ENCODE measurements at regions not wholly inside any gene's neighbourhood (a gene's known extent, or its start where the extent isn't known, plus 50 kb on each side); places are given as distances from the start of the nearest gene placed in this dataset.

- no TSS peak for BruUV-seq (replicated peaks)
- Histone ChIP-seq H3K36me3 (ENCODE audit: control insufficient read depth in 1 of 2, insufficient read depth in 2 of 2, low read length in 2 of 2) (no peaks in the 10 kb centered on the region), H3K9me3 (ENCODE audit: control insufficient read depth in 1 of 2, insufficient read depth in 1 of 2, low read depth in 1 of 2, low read length in 2 of 2) (no peaks in the 10 kb centered on the region), H3K9me2 (ENCODE audit: insufficient read depth) (no peaks in the 10 kb centered on the region), H4K20me1 (ENCODE audit: insufficient read depth) (no peaks in the 10 kb centered on the region), H3K4me3 (replicated peaks in 1 of 2; ENCODE audit: low read depth in 1 of 2, low read length in 2 of 2) (no peak overlapping the region), H3K27ac (ENCODE audit: low read depth, low read length) (no peak overlapping the region), H3K4me1 (ENCODE audit: control insufficient read depth in 1 of 2, insufficient read depth in 2 of 2, low read length in 2 of 2) (no peaks in the 10 kb centered on the region), H3K9ac (ENCODE audit: low read length) (no peak overlapping the region), H3K79me2 (ENCODE audit: insufficient read depth, low read length) (no peaks in the 10 kb centered on the region), H3K27me3 (ENCODE audit: insufficient read depth, low read length) (0 out of 2 replicates have a peak, but pooled peaks cover 3% of the 10 kb centered on the region), H3K4me2 (ENCODE audit: low read length) (no peak overlapping the region), H2AFZ (ENCODE audit: low read depth, low read length, poor library complexity, severe bottlenecking) (no peak overlapping the region)
- ATAC-seq (no peak), DNase-seq (ENCODE audit: low read depth, low spot score) (no peak)
- POLR2A ChIA-PET, result no interaction called here
- intact Hi-C loops (cut with micrococcal nuclease), result no loop called here
- CTCF ChIA-PET, result no interaction called here
- RAD21 ChIA-PET (ENCODE audit: low non-redundant PET in 1 of 2, low total read pairs in 2 of 2, uncharacterized antibody in 2 of 2, unreplicated experiment in 2 of 2), result no interaction called here
- no peak for TF ChIP-seq ATF3 (IDR thresholded peaks at IDR 0.05)
- no peak for TF ChIP-seq ZFX (IDR thresholded peaks at IDR 0.05)
- TF ChIP-seq ZBTB33 (IDR thresholded peaks at IDR 0.05; ENCODE audit: extremely low read depth, insufficient replicate concordance, low read length), result no peak
- TF ChIP-seq CBX3 (IDR thresholded peaks at IDR 0.05; ENCODE audit: low read depth), result no peak
- no peak for TF ChIP-seq SP1 (IDR thresholded peaks at IDR 0.05; ENCODE audit: low read depth)
- no peak for TF ChIP-seq EZH2 (IDR thresholded peaks at IDR 0.05)
- no peak for TF ChIP-seq EGR1 (IDR thresholded peaks at IDR 0.05; ENCODE audit: low read depth)
- no peak for TF ChIP-seq CEBPB (IDR thresholded peaks at IDR 0.05; ENCODE audit: low read depth)
- no peak for TF ChIP-seq CTCF (IDR thresholded peaks at IDR 0.05 in 2 of 3, conservative IDR thresholded peaks at IDR 0.05 in 1 of 3; ENCODE audit: borderline replicate concordance in 1 of 3, insufficient read depth in 1 of 3, low read depth in 2 of 3, low read length in 2 of 3)
- no peak for TF ChIP-seq ELF1 (IDR thresholded peaks at IDR 0.05; ENCODE audit: borderline replicate concordance, low read depth)
- no peak for TF ChIP-seq RAD21 (IDR thresholded peaks at IDR 0.05; ENCODE audit: low read depth)
- TF ChIP-seq JUND (IDR thresholded peaks at IDR 0.05), result no peak
- TF ChIP-seq TCF7L2 (IDR thresholded peaks at IDR 0.05; ENCODE audit: borderline replicate concordance, extremely low read depth, insufficient read depth, insufficient read length), result no peak
- no peak for TF ChIP-seq ZNF274 (IDR thresholded peaks at IDR 0.05; ENCODE audit: low read depth, low read length)
- TF ChIP-seq YY1 (IDR thresholded peaks at IDR 0.05; ENCODE audit: extremely low read depth, insufficient replicate concordance, low read depth, low read length), result no peak
- no peak for TF ChIP-seq POLR2AphosphoS5 (IDR thresholded peaks at IDR 0.05; ENCODE audit: low read depth, low read length)
- no peak for TF ChIP-seq POLR2A (IDR thresholded peaks at IDR 0.05; ENCODE audit: borderline replicate concordance, extremely low read depth, insufficient read depth, insufficient read length)
- no peak for TF ChIP-seq SRF (IDR thresholded peaks at IDR 0.05; ENCODE audit: low read depth)
- no peak for TF ChIP-seq SIN3A (IDR thresholded peaks at IDR 0.05; ENCODE audit: low read depth)
- no peak for TF ChIP-seq FOSL1 (IDR thresholded peaks at IDR 0.05; ENCODE audit: low read depth)
These were observed 187.4 kb downstream of the TMEM18 start for GRCh38 chr2:489838-490237.

All from HCT116 (cell line).